H1 (cell line): ENCODE measurements at regions not wholly inside any gene's neighbourhood (a gene's known extent, or its start where the extent isn't known, plus 50 kb on each side); places are given as distances from the start of the nearest gene placed in this dataset.

ENCODE experiments used
- CTCF ChIA-PET: fragments of 300-600 bp; sonication (Branson Sonifier 250); formaldehyde crosslinking; loops from one replicate; lab custom pipeline; 2021; ENCODE audit not compliant: partially characterized antibody; lab: Charles Lee
- POLR2A ChIA-PET: fragments of 300-600 bp; sonication (Branson Sonifier 250); formaldehyde crosslinking; loops from one replicate; lab custom pipeline; 2021; ENCODE audit warnings: inconsistent platforms; ENCODE audit not compliant: partially characterized antibody; lab: Charles Lee
- DNase-seq, 2 experiments: peaks; one replicate each; pipeline versions ENCODE4 v3.0.0 to v3.0.0-alpha.2; 2010 to 2022; ENCODE audit warnings: low spot score in 2 of 2, low read depth in 1 of 2, mixed read lengths in 1 of 2
- FAIRE-seq: peaks from 2 replicates; lab custom pipeline; 2011; peaks lifted over from hg19 to GRCh38; lab: Jason Lieb, UNC
- H2AFZ ChIP-seq: 2 replicates; pipeline ENCODE4 v1.8.1; 2012; ENCODE audit warnings: low read length, inconsistent platforms
- H2AK5ac ChIP-seq: 2 replicates; pipeline ENCODE4 v1.6.1; 2013; ENCODE audit warnings: low read depth, low read length
- H2BK120ac ChIP-seq: replicated peaks from 2 replicates; pipeline ENCODE3; 2013; ENCODE audit warnings: low read depth, low read length, inconsistent platforms
- H2BK12ac ChIP-seq: 2 replicates; pipeline ENCODE4 v1.6.1; 2013; ENCODE audit warnings: low read depth, low read length
- H2BK15ac ChIP-seq: 2 replicates; pipeline ENCODE4 v1.6.1; 2013; ENCODE audit warnings: low read length
- H2BK20ac ChIP-seq: 2 replicates; pipeline ENCODE4 v1.6.1; 2013; ENCODE audit warnings: low read length
- H2BK5ac ChIP-seq: 2 replicates; pipeline ENCODE4 v1.6.1; 2013; ENCODE audit warnings: low read depth, low read length
- H3K14ac ChIP-seq: 2 replicates; pipeline ENCODE4 v1.6.1; 2013; ENCODE audit warnings: inconsistent platforms; ENCODE audit not compliant: insufficient read length
- H3K18ac ChIP-seq: 2 replicates; pipeline ENCODE4 v1.6.1; 2013; ENCODE audit warnings: low read length; ENCODE audit errors: extremely low read depth
- H3K23ac ChIP-seq: 2 replicates; pipeline ENCODE4 v1.6.1; 2013; ENCODE audit warnings: inconsistent platforms; ENCODE audit not compliant: insufficient read length
- H3K23me2 ChIP-seq: 2 replicates; pipeline ENCODE4 v1.6.1; 2013; ENCODE audit warnings: low read depth, low read length
- H3K27ac ChIP-seq: 2 replicates; pipeline ENCODE4 v1.6.1; 2011; ENCODE audit warnings: low read depth, low read length, inconsistent platforms
- H3K27me3 ChIP-seq, 4 experiments: replicated peaks in 1 of 4; 1 replicate in 1 of 4; 2 replicates in 3 of 4; pipeline versions ENCODE4 v1.6.1 to v1.8.1; 2011 to 2013; ENCODE audit warnings: low read length in 3 of 4, mild to moderate bottlenecking in 3 of 4, inconsistent platforms in 2 of 4, mixed read lengths in 2 of 4, moderate library complexity in 1 of 4; ENCODE audit not compliant: control insufficient read depth in 3 of 4, insufficient read depth in 3 of 4; ENCODE audit errors: extremely low read depth in 1 of 4
- H3K36me3 ChIP-seq, 4 experiments: 2 replicates each; pipeline versions ENCODE4 v1.6.1 to v1.8.1; 2011 to 2013; ENCODE audit warnings: mild to moderate bottlenecking in 4 of 4, low read length in 3 of 4, moderate library complexity in 2 of 4, control low read depth in 1 of 4, inconsistent platforms in 1 of 4; ENCODE audit not compliant: insufficient read depth in 4 of 4, control insufficient read depth in 2 of 4
- H3K4ac ChIP-seq: replicated peaks from 2 replicates; pipeline ENCODE3; 2013; ENCODE audit warnings: low read length, low read depth, mixed read lengths, inconsistent platforms; ENCODE audit not compliant: insufficient read length
- H3K4me1 ChIP-seq, 4 experiments: replicated peaks in 1 of 4; 1 replicate in 1 of 4; 2 replicates in 3 of 4; pipeline versions ENCODE4 v1.6.1 to v1.8.1; 2011 to 2013; ENCODE audit warnings: low read length in 3 of 4, inconsistent platforms in 2 of 4, mixed read lengths in 1 of 4; ENCODE audit not compliant: insufficient read depth in 4 of 4, control insufficient read depth in 3 of 4
- H3K4me2 ChIP-seq, 2 experiments: 2 replicates each; pipeline versions ENCODE4 v1.6.1 to v1.8.1; 2011 to 2013; ENCODE audit warnings: low read depth in 2 of 2, low read length in 2 of 2, control low read depth in 1 of 2, inconsistent platforms in 1 of 2, mild to moderate bottlenecking in 1 of 2; ENCODE audit not compliant: insufficient read depth in 1 of 2
- H3K4me3 ChIP-seq, 4 experiments: fragments of 200-600, 300-600 bp in 1 of 4; sonication (generic), shearing (Covaris generic), sonication (Bioruptor Twin) in 1 of 4; 2 replicates each; pipeline versions ENCODE4 v1.5.1 to v1.8.1; 2011 to 2016; ENCODE audit warnings: low read length in 4 of 4, low read depth in 3 of 4, control low read depth in 2 of 4, inconsistent platforms in 2 of 4, mild to moderate bottlenecking in 2 of 4, mixed read lengths in 1 of 4, moderate library complexity in 1 of 4; ENCODE audit not compliant: insufficient read depth in 2 of 4; ENCODE audit errors: extremely low read depth in 1 of 4
- H3K56ac ChIP-seq: replicated peaks from 2 replicates; pipeline ENCODE3; 2013; ENCODE audit warnings: low read depth, mild to moderate bottlenecking, mixed read lengths, low read length, inconsistent platforms; ENCODE audit not compliant: insufficient read length
- H3K79me1 ChIP-seq: 2 replicates; pipeline ENCODE4 v1.6.1; 2013; ENCODE audit warnings: low read depth, low read length, control low read depth
- H3K79me2 ChIP-seq, 2 experiments: 2 replicates each; pipeline versions ENCODE4 v1.6.1 to v1.8.1; 2012 to 2013; ENCODE audit warnings: low read length in 2 of 2, mild to moderate bottlenecking in 2 of 2, inconsistent platforms in 1 of 2; ENCODE audit not compliant: insufficient read depth in 2 of 2, control insufficient read depth in 1 of 2
- H3K9ac ChIP-seq, 4 experiments: replicated peaks in 1 of 4; 1 replicate in 1 of 4; 2 replicates in 3 of 4; pipeline versions ENCODE4 v1.6.1 to v1.8.1; 2011 to 2013; ENCODE audit warnings: low read depth in 3 of 4, low read length in 3 of 4, control low read depth in 2 of 4, mild to moderate bottlenecking in 2 of 4, moderate library complexity in 2 of 4, inconsistent platforms in 1 of 4; ENCODE audit errors: extremely low read depth in 1 of 4
- H3K9me3 ChIP-seq, 2 experiments: 2 replicates each; pipeline versions ENCODE4 v1.6.1 to v1.8.1; 2012 to 2013; ENCODE audit warnings: mild to moderate bottlenecking in 2 of 2, moderate library complexity in 2 of 2, control low read depth in 1 of 2, inconsistent platforms in 1 of 2, low read depth in 1 of 2, low read length in 1 of 2, mixed read lengths in 1 of 2; ENCODE audit not compliant: insufficient read depth in 2 of 2
- H4K20me1 ChIP-seq, 2 experiments: replicated peaks in 1 of 2; 2 replicates each; pipeline versions ENCODE3 to v1.8.1; 2011 to 2013; ENCODE audit warnings: inconsistent platforms in 2 of 2, low read length in 2 of 2, mild to moderate bottlenecking in 1 of 2; ENCODE audit not compliant: insufficient read depth in 2 of 2, control insufficient read depth in 1 of 2
- H4K5ac ChIP-seq: 2 replicates; pipeline ENCODE4 v1.6.1; 2013; ENCODE audit warnings: low read length, low read depth, mixed read lengths, inconsistent platforms; ENCODE audit not compliant: insufficient read length
- H4K8ac ChIP-seq: 2 replicates; pipeline ENCODE4 v1.8.0; 2013; ENCODE audit warnings: mild to moderate bottlenecking, moderate library complexity, low read length, inconsistent platforms; ENCODE audit not compliant: insufficient read depth; ENCODE audit errors: extremely low read depth
- H4K91ac ChIP-seq: replicated peaks from 2 replicates; pipeline ENCODE3; 2013; ENCODE audit warnings: low read length, mixed read lengths, inconsistent platforms; ENCODE audit not compliant: insufficient read length
- HDAC6 ChIP-seq: IDR thresholded peaks from one replicate; pipeline ENCODE4 v1.7.1; 2012; ENCODE audit warnings: low read depth, mild to moderate bottlenecking, inconsistent platforms, low read length, moderate library complexity
- MAX ChIP-seq: IDR thresholded peaks from 2 replicates; pipeline ENCODE4 v1.6.1; 2012; ENCODE audit warnings: inconsistent platforms
- POU5F1 ChIP-seq: IDR thresholded peaks from 2 replicates; pipeline ENCODE4 v1.6.1; 2011; ENCODE audit warnings: low read depth, mild to moderate bottlenecking, low read length, moderate library complexity
- WGBS, 2 experiments: shearing (Covaris generic) in 1 of 2; methylation state at CpG; one replicate each; pipeline versions ENCODE4 v1.1.6 to v1.1.7; 2013 to 2015; ENCODE audit warnings: low lambda C conversion rate in 2 of 2, mixed read lengths in 2 of 2, inconsistent platforms in 1 of 2, low coverage in 1 of 2, missing lambda C conversion rate in 1 of 2; ENCODE audit not compliant: insufficient replicate concordance in 2 of 2, insufficient coverage in 1 of 2, insufficient read length in 1 of 2; ENCODE audit errors: extremely low coverage in 1 of 2, missing lambda C conversion rate in 1 of 2; 5-methylcytosine and 5-hydroxymethylcytosine counted together

GRCh38 chr2:67638146-67638545 lies 241.0 kb downstream of the ETAA1 start:
- no peaks in the 10 kb centered on the region for H3K4me1 ChIP-seq
- H3K9me3 ChIP-seq = no peaks in the 10 kb centered on the region
- H4K8ac ChIP-seq = no peak overlapping the region
- no peak overlapping the region for H2BK15ac ChIP-seq
- no peak overlapping the region for H4K91ac ChIP-seq
- WGBS, 2 experiments = 62% methylated on average over 3 of the region's 3 CpGs; no CpG with 5 or more reads in 1 of the 2 experiments
- no peak overlapping the region for H3K4me2 ChIP-seq
- H2BK5ac ChIP-seq = no peak overlapping the region
- no peaks in the 10 kb centered on the region for H3K36me3 ChIP-seq
- no peaks in the 10 kb centered on the region for H4K20me1 ChIP-seq
- H2AK5ac ChIP-seq = no peak overlapping the region
- no peak overlapping the region for H2BK120ac ChIP-seq
- no peak overlapping the region for H3K4ac ChIP-seq
- no peak overlapping the region for H3K23ac ChIP-seq
- H2BK20ac ChIP-seq = no peak overlapping the region
- no peaks in the 10 kb centered on the region for H3K79me2 ChIP-seq
- no peak overlapping the region for H3K9ac ChIP-seq
- no peak overlapping the region for H3K18ac ChIP-seq
- H3K23me2 ChIP-seq = no peaks in the 10 kb centered on the region
- H4K5ac ChIP-seq = no peak overlapping the region
- TF ChIP-seq POU5F1 (no peak), HDAC6 (no peak), MAX (no peak)
- no peak for DNase-seq
- H2AFZ ChIP-seq = no peak overlapping the region
- H3K14ac ChIP-seq = no peak overlapping the region
- no peak overlapping the region for H3K27ac ChIP-seq
- ChIA-PET CTCF (interaction anchor here (0.7 to 1.6 kb wide), 5 partner anchors 12 to 215 kb away, joined by 3 to 5 read pairs (median 3); no protein-coding TSS in a partner anchor), POLR2A (no interaction called here)
- no peak for FAIRE-seq
- H3K79me1 ChIP-seq = no peaks in the 10 kb centered on the region
- no peak overlapping the region for H3K4me3 ChIP-seq
- no peak overlapping the region for H2BK12ac ChIP-seq
- no peak overlapping the region for H3K56ac ChIP-seq
- H3K27me3 ChIP-seq = peaks cover 0 to 1% (median 0%) of the 10 kb centered on the region in 4 experiments; a peak in 1 of 7 replicates
